DND-41 (cell line): ENCODE measurements at regions not wholly inside any gene's neighbourhood (a gene's known extent, or its start where the extent isn't known, plus 50 kb on each side); places are given as distances from the start of the nearest gene placed in this dataset.

Source experiments
- CTCF ChIP-seq: IDR thresholded peaks from 2 replicates; pipeline ENCODE4 v1.5.1; 2012; ENCODE audit warnings: borderline replicate concordance, low read length, moderate library complexity, mild to moderate bottlenecking; ENCODE audit not compliant: poor library complexity, severe bottlenecking; ENCODE audit errors: extremely low read depth
- EZH2 ChIP-seq: IDR thresholded peaks from 3 replicates; pipeline ENCODE4 v1.6.1; 2012; ENCODE audit warnings: borderline replicate concordance, low read depth, mild to moderate bottlenecking, moderate library complexity, low read length, inconsistent platforms; ENCODE audit not compliant: severe bottlenecking

- TF ChIP-seq CTCF (no peak), EZH2 (no peak)
These were observed 122.9 kb downstream of the DMRTA2 start for GRCh38 chr1:50300297-50300696.
